ENCODE measurements at regions not wholly inside any gene's neighbourhood (a gene's known extent, or its start where the extent isn't known, plus 50 kb on each side); places are given as distances from the start of the nearest gene placed in this dataset.

DNA sequence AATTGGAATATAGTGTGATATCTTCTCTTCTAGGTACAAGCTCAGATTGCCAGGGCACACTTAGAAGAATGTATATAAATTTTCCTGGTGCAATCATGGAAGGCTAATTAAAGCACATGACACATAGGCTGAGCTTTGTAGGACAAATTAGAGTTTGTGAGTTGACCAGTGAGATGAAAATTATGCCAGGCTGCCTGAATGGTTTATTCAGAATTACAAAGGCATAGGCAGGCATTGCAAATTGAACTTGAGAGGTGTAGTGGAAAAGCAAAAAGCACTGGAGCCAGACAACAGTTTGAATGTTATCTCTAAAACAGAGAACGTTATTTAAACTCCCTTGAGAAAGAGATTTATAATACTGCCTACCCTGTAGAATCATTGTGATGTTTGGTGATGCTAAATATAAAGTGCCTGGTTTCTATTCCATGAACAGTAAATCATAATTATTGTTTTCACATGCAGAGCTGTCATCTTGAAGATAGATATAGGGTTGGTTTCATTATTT, 712.1 kb downstream of the TBC1D32 start:
- WGBS, 2 donors = 18 to 22% methylated on average over 1 of the region's 1 CpG
- TF ChIP-seq, protein P1, sequence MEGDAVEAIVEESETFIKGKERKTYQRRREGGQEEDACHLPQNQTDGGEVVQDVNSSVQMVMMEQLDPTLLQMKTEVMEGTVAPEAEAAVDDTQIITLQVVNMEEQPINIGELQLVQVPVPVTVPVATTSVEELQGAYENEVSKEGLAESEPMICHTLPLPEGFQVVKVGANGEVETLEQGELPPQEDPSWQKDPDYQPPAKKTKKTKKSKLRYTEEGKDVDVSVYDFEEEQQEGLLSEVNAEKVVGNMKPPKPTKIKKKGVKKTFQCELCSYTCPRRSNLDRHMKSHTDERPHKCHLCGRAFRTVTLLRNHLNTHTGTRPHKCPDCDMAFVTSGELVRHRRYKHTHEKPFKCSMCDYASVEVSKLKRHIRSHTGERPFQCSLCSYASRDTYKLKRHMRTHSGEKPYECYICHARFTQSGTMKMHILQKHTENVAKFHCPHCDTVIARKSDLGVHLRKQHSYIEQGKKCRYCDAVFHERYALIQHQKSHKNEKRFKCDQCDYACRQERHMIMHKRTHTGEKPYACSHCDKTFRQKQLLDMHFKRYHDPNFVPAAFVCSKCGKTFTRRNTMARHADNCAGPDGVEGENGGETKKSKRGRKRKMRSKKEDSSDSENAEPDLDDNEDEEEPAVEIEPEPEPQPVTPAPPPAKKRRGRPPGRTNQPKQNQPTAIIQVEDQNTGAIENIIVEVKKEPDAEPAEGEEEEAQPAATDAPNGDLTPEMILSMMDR (IDR thresholded peaks at IDR 0.05) = no peak
- no peak for TF ChIP-seq POLR2A (IDR thresholded peaks at IDR 0.05)
- intact Hi-C loops (cut with DNase I; ENCODE audit: low total_unique reads) = no loop called here

DNA sequence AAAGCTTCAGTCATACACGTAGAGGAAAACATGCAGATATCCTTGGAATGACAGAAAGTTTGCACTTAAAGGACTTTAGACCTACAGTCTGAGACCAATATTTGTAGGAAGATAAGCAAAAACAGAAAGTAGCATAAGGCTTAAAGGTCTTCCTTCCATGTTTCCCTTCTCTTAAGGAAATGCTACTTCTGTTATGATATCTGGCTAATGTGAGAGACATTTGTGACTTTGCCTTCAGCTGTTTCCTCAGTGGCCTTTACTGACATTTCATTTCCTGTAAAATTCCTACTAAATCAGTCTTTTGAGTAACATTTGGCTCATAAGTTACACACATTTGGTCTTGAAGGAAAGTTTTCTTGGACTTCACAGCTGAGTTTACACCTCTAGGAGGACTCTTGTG, 713.4 kb downstream of the TBC1D32 start:
- 71 to 78% methylated on average over 1 of the region's 1 CpG for WGBS, 2 donors
- TF ChIP-seq POLR2A (IDR thresholded peaks at IDR 0.05) = no peak
- TF ChIP-seq, protein P1 (IDR thresholded peaks at IDR 0.05) = no peak
- no peak overlapping the region for H3K4me3 ChIP-seq (ENCODE audit: low read depth, poor library complexity, severe bottlenecking)
- no peak for DNase-seq (ENCODE audit: low spot score in 2 of 2)
- intact Hi-C loops (cut with DNase I; ENCODE audit: low total_unique reads) = no loop called here

More for the DNA sequence above, 712.1 kb downstream of the TBC1D32 start:
- no peak for DNase-seq (ENCODE audit: low spot score in 2 of 2)
- no peak overlapping the region for H3K4me3 ChIP-seq (ENCODE audit: low read depth, poor library complexity, severe bottlenecking)

DNA sequence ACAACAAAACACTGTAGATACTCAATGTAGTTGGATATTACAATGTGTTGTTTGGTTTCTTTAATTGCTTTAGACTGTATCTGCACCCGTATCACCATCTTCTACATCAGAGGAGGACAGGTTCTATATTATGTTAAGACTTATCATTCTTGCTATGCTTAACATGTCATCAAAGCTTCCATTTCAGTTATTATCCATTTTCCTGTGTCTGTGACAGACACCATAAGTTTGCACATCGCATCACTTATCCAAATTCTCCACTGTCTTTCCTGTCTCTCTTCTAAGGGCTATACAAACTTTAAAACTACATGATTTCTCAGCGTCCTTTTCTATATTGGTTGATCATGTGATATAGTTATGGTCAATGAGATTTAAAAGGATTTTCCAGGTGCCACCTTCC, 719.0 kb downstream of the TBC1D32 start:
- no peak overlapping the region for H3K4me3 ChIP-seq (ENCODE audit: low read depth, poor library complexity, severe bottlenecking)
- no peak for DNase-seq (ENCODE audit: low spot score in 2 of 2)
- no peak for TF ChIP-seq POLR2A (IDR thresholded peaks at IDR 0.05)
- TF ChIP-seq, protein P1 (IDR thresholded peaks at IDR 0.05) = no peak
- intact Hi-C loops (cut with DNase I; ENCODE audit: low total_unique reads) = no loop called here
- WGBS, 2 donors = 88 to 91% methylated on average over 3 of the region's 3 CpGs

DNA sequence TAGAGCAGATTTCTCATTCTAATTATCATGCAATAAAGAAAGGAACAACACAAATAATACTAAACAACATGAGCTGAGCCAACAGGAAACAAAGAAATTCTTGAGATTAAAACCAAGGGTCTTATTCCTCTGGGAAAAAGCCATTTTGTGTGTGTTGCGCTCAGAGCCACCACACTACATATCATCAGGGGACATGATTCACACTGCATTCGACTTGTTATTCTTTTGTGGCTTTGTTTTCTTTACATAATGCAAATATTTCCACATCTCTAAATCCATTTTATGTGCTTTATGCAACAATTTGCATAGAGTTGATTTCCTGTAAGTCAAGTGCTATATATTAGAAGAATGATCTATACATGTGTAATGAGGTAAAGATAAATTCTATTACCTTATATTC, 719.6 kb downstream of the TBC1D32 start:
- 71 to 76% methylated on average over 2 of the region's 2 CpGs for WGBS, 2 donors
- intact Hi-C loops (cut with DNase I; ENCODE audit: low total_unique reads) = no loop called here
- no peak overlapping the region for H3K4me3 ChIP-seq (ENCODE audit: low read depth, poor library complexity, severe bottlenecking)
- no peak for DNase-seq (ENCODE audit: low spot score in 2 of 2)
- TF ChIP-seq POLR2A (IDR thresholded peaks at IDR 0.05) = no peak
- TF ChIP-seq, protein P1 (IDR thresholded peaks at IDR 0.05) = no peak

DNA sequence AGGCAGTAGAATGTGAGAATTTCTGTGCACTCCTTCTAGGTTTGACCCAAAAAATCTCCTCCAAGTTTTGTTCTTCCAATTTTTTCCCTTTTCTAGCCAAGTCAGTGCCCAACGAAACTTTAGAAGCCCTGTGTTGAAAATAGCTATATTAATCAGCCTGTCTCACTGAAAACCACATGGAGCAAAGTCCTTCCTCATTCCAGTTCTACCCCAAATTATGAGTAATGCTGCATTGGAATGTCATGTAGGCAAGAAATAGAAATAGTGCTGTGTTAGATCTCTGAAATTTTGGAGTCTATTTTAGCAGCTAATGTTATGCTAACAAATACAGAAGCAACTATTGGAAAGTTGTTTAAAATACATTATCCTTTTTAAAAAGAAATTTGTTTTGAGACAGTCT, 725.5 kb downstream of the TBC1D32 start:
- 34 to 48% methylated on average over 1 of the region's 1 CpG for WGBS, 2 donors
- intact Hi-C loops (cut with DNase I; ENCODE audit: low total_unique reads) = no loop called here
- no peak for TF ChIP-seq POLR2A (IDR thresholded peaks at IDR 0.05)
- TF ChIP-seq, protein P1 (IDR thresholded peaks at IDR 0.05) = no peak

DNA sequence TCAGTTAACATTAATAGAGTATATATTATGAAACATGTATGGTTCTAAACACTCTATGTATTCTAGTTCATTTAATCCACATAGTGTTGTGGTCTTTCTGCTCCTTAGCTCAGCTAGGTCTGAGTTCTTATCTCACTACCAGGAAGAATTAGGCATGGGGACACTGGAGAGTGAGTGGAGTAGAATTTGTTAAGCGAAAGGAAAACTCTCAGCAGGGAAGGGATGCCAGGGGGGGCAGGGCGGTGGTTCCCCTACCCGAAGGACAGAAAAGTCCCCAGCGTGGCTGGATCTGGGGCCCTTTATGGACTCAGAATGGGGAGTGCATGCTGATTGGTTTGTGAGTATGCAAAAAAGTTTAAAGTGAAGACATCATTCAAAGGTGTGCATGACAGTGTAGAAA, 727.5 kb downstream of the TBC1D32 start:
- TF ChIP-seq, protein P1 (IDR thresholded peaks at IDR 0.05) = no peak
- TF ChIP-seq POLR2A (IDR thresholded peaks at IDR 0.05) = no peak
- H3K4me3 ChIP-seq (ENCODE audit: low read depth, poor library complexity, severe bottlenecking) = no peak overlapping the region
- WGBS, 2 donors = 69 to 78% methylated on average over 4 of the region's 4 CpGs
- intact Hi-C loops (cut with DNase I; ENCODE audit: low total_unique reads) = no loop called here
- DNase-seq (ENCODE audit: low spot score in 2 of 2) = no peak

More for the DNA sequence above, 725.5 kb downstream of the TBC1D32 start:
- no peak overlapping the region for H3K4me3 ChIP-seq (ENCODE audit: low read depth, poor library complexity, severe bottlenecking)
- no peak for DNase-seq (ENCODE audit: low spot score in 2 of 2)

Measured in lower leg skin (tissue), 4 donors.